Choroid plexus epithelial cell (primary cell): ENCODE measurements at regions not wholly inside any gene's neighbourhood (a gene's known extent, or its start where the extent isn't known, plus 50 kb on each side); places are given as distances from the start of the nearest gene placed in this dataset.
"Not testable (repeated sequence)": the region's sequence is repeated elsewhere in the genome, so short reads cannot be mapped to it uniquely, and the experiment has no call there.

Experiments
- DNase-seq: peaks from one replicate; pipeline ENCODE4 v3.0.0-alpha.2; 2010; ENCODE audit warnings: low read depth
- H3K4me3 ChIP-seq: 2 replicates; pipeline ENCODE4 v1.5.1; 2011; ENCODE audit warnings: low read depth, mild to moderate bottlenecking, control low read depth, low read length, moderate library complexity

GRCh38 chr9:67635067-67635466 is 223.7 kb upstream of the ANKRD20A1 start:
- not testable (repeated sequence) for DNase-seq, H3K4me3 ChIP-seq

GRCh38 chr9:67611900-67612299 is 246.8 kb upstream of the ANKRD20A1 start:
- not testable (repeated sequence) for DNase-seq, H3K4me3 ChIP-seq

GRCh38 chr9:67609872-67610271 is 248.9 kb upstream of the ANKRD20A1 start:
- DNase-seq, H3K4me3 ChIP-seq: not testable (repeated sequence)

GRCh38 chr9:67609435-67609834 is 249.3 kb upstream of the ANKRD20A1 start:
- H3K4me3 ChIP-seq, DNase-seq: not testable (repeated sequence)

GRCh38 chr9:67605113-67605512 is 253.6 kb upstream of the ANKRD20A1 start:
- not testable (repeated sequence) for H3K4me3 ChIP-seq, DNase-seq

GRCh38 chr9:67603609-67604008 is 255.1 kb upstream of the ANKRD20A1 start:
- not testable (repeated sequence) for DNase-seq, H3K4me3 ChIP-seq

- H3K4me3 ChIP-seq, DNase-seq: not testable (repeated sequence)
Measured at GRCh38 chr9:67592424-67592823, 266.3 kb upstream of the ANKRD20A1 start.

GRCh38 chr9:67555874-67556273 is 302.9 kb upstream of the ANKRD20A1 start:
- not testable (repeated sequence) for DNase-seq, H3K4me3 ChIP-seq

- not testable (repeated sequence) for H3K4me3 ChIP-seq, DNase-seq
Measured at GRCh38 chr9:67550044-67550443, 308.7 kb upstream of the ANKRD20A1 start.

GRCh38 chr9:67529834-67530233 is 328.9 kb upstream of the ANKRD20A1 start:
- DNase-seq, H3K4me3 ChIP-seq: not testable (repeated sequence)

- not testable (repeated sequence) for H3K4me3 ChIP-seq, DNase-seq
Measured at GRCh38 chr9:67516938-67517337, 341.8 kb upstream of the ANKRD20A1 start.

GRCh38 chr9:67514587-67514986 is 344.1 kb upstream of the ANKRD20A1 start:
- DNase-seq, H3K4me3 ChIP-seq: not testable (repeated sequence)

- DNase-seq, H3K4me3 ChIP-seq: not testable (repeated sequence)
Measured at GRCh38 chr9:67503728-67504369, 354.9 kb upstream of the ANKRD20A1 start.

- H3K4me3 ChIP-seq, DNase-seq: not testable (repeated sequence)
Measured at GRCh38 chr9:67492028-67492427, 366.7 kb upstream of the ANKRD20A1 start.

- DNase-seq, H3K4me3 ChIP-seq: not testable (repeated sequence)
Measured at GRCh38 chr9:67477465-67477864, 381.3 kb upstream of the ANKRD20A1 start.

GRCh38 chr9:67470739-67471138 is 388.0 kb upstream of the ANKRD20A1 start:
- not testable (repeated sequence) for DNase-seq, H3K4me3 ChIP-seq

- DNase-seq, H3K4me3 ChIP-seq: not testable (repeated sequence)
Measured at GRCh38 chr9:67468326-67468725, 390.4 kb upstream of the ANKRD20A1 start.

GRCh38 chr9:67461796-67462757 is 396.7 kb upstream of the ANKRD20A1 start:
- not testable (repeated sequence) for DNase-seq, H3K4me3 ChIP-seq

GRCh38 chr9:67452941-67453340 is 405.8 kb upstream of the ANKRD20A1 start:
- H3K4me3 ChIP-seq, DNase-seq: not testable (repeated sequence)

GRCh38 chr9:67442313-67442712 is 416.4 kb upstream of the ANKRD20A1 start:
- DNase-seq, H3K4me3 ChIP-seq: not testable (repeated sequence)
